Loucy (cell line): ENCODE measurements at regions not wholly inside any gene's neighbourhood (a gene's known extent, or its start where the extent isn't known, plus 50 kb on each side); places are given as distances from the start of the nearest gene placed in this dataset.

ENCODE experiments used
- H2AFZ ChIP-seq: fragments of 200-600 bp; sonication (generic); 2 replicates; pipeline ENCODE4 v1.6.0; 2016; ENCODE audit warnings: antibody characterized with exemption, mild to moderate bottlenecking, low read length, moderate library complexity
- H3F3A ChIP-seq: fragments of 200-600 bp; 2 replicates; pipeline ENCODE4 v1.6.0; 2016; ENCODE audit warnings: antibody characterized with exemption, low read depth, mild to moderate bottlenecking
- H3K27me3 ChIP-seq: fragments of 200-600 bp; sonication (generic); 2 replicates; pipeline ENCODE4 v1.6.1; 2014; ENCODE audit warnings: low read length, mild to moderate bottlenecking; ENCODE audit not compliant: insufficient read depth, poor library complexity, severe bottlenecking
- H3K36me3 ChIP-seq: fragments of 200-600 bp; sonication (generic); 2 replicates; pipeline ENCODE4 v1.6.1; 2016; ENCODE audit warnings: low read length; ENCODE audit not compliant: insufficient read depth
- H3K4me1 ChIP-seq: fragments of 200-600 bp; sonication (generic); 2 replicates; pipeline ENCODE4 v1.5.1; 2014; ENCODE audit warnings: low read length, mild to moderate bottlenecking; ENCODE audit not compliant: insufficient read depth, poor library complexity, severe bottlenecking
- H3K4me2 ChIP-seq: fragments of 200-600 bp; sonication (generic); 2 replicates; pipeline ENCODE4 v1.6.0; 2014; ENCODE audit warnings: antibody characterized with exemption, low read length, low read depth, mild to moderate bottlenecking; ENCODE audit not compliant: poor library complexity, severe bottlenecking
- H3K4me3 ChIP-seq: fragments of 200-600 bp; sonication (generic); 2 replicates; pipeline ENCODE4 v1.5.1; 2014; ENCODE audit warnings: low read length, mild to moderate bottlenecking, mixed read lengths; ENCODE audit not compliant: poor library complexity, severe bottlenecking
- H3K79me2 ChIP-seq: fragments of 200-600 bp; sonication (generic); 2 replicates; pipeline ENCODE4 v1.6.1; 2014; ENCODE audit warnings: low read length; ENCODE audit not compliant: insufficient read depth
- H3K9ac ChIP-seq: fragments of 200-600 bp; sonication (generic); 2 replicates; pipeline ENCODE4 v1.6.0; 2014; ENCODE audit warnings: mild to moderate bottlenecking, low read depth, low read length, moderate library complexity; ENCODE audit not compliant: poor library complexity, severe bottlenecking
- H3K9me2 ChIP-seq: fragments of 200-600 bp; sonication (generic); replicated peaks from 2 replicates; pipeline ENCODE4 v1.6.1; 2016; ENCODE audit warnings: low read depth, low read length, mixed read lengths
- H3K9me3 ChIP-seq: fragments of 200-600 bp; sonication (generic); 2 replicates; pipeline ENCODE4 v1.6.1; 2014; ENCODE audit warnings: mild to moderate bottlenecking, antibody characterized with exemption, low read length, low read depth; ENCODE audit not compliant: insufficient read depth
- H4K20me1 ChIP-seq: fragments of 200-600 bp; sonication (generic); 2 replicates; pipeline ENCODE4 v1.6.0; 2014; ENCODE audit warnings: antibody characterized with exemption, low read length, mild to moderate bottlenecking; ENCODE audit not compliant: insufficient read depth, poor library complexity, severe bottlenecking
- CTCF ChIP-seq: fragments of 200-600 bp; sonication (generic); conservative IDR thresholded peaks from 2 replicates; pipeline ENCODE4 v1.5.1; 2014; ENCODE audit warnings: mild to moderate bottlenecking, antibody characterized with exemption, low read length
- EZH2phosphoT487 ChIP-seq: fragments of 200-600 bp; IDR thresholded peaks from 2 replicates; pipeline ENCODE4 v1.6.1; 2018; ENCODE audit warnings: antibody characterized with exemption, mild to moderate bottlenecking, moderate library complexity, borderline replicate concordance

DNA sequence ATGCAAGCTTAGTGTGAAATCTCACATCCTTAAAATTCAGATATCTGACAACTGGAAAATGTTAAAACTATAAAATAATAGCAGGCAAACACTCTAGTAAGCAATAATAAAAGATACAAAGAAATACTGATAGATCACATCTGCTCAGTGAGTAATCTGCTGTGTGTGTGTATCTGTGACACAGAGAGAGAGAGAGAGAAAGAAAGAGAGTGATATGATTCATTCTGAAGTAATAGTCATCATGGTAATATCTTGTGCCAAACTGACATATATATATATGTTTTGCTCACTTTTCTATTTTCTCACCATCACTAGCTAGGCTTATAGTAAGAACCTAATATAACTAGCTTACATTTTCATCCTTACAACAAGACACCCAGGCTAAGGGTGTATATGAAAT lies 288.0 kb upstream of the SLITRK6 start:
- no peaks in the 10 kb centered on the region for H3F3A ChIP-seq
- no peaks in the 10 kb centered on the region for H3K79me2 ChIP-seq
- no peak overlapping the region for H3K4me2 ChIP-seq
- no peak overlapping the region for H3K4me3 ChIP-seq
- no peak overlapping the region for H3K9ac ChIP-seq
- no peaks in the 10 kb centered on the region for H3K27me3 ChIP-seq
- H2AFZ ChIP-seq = no peak overlapping the region
- H3K36me3 ChIP-seq = no peaks in the 10 kb centered on the region
- H3K4me1 ChIP-seq = no peaks in the 10 kb centered on the region
- no peaks in the 10 kb centered on the region for H4K20me1 ChIP-seq
- H3K9me3 ChIP-seq = no peaks in the 10 kb centered on the region
- TF ChIP-seq CTCF (no peak), EZH2phosphoT487 (no peak)
- no peaks in the 10 kb centered on the region for H3K9me2 ChIP-seq

DNA sequence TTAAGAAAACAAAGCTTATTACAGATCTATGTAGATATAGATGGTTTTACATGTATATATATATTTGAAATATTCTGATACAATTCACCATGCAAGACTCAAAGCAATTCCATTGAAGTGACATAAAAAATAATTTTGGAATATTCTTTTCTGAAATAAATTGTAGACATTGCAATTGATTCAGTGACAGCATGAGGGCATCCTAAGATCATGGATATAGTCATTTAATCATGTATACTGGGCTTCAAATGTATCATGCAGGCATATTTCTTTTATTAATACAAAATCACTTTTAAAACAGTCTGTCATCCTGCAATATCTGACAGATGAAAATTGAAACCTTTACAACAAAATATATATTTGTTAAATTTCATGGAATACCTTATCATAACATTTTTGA lies 286.7 kb upstream of the SLITRK6 start:
- H3K27me3 ChIP-seq = no peaks in the 10 kb centered on the region
- no peak overlapping the region for H2AFZ ChIP-seq
- no peaks in the 10 kb centered on the region for H3K79me2 ChIP-seq
- no peak for TF ChIP-seq EZH2phosphoT487
- TF ChIP-seq CTCF = peak; percentile 35
- no peaks in the 10 kb centered on the region for H3F3A ChIP-seq
- H3K9ac ChIP-seq = no peak overlapping the region
- H3K9me2 ChIP-seq = no peaks in the 10 kb centered on the region
- H3K4me2 ChIP-seq = no peak overlapping the region
- no peaks in the 10 kb centered on the region for H3K36me3 ChIP-seq
- no peaks in the 10 kb centered on the region for H3K4me1 ChIP-seq
- no peak overlapping the region for H3K4me3 ChIP-seq
- H4K20me1 ChIP-seq = no peaks in the 10 kb centered on the region
- no peaks in the 10 kb centered on the region for H3K9me3 ChIP-seq

DNA sequence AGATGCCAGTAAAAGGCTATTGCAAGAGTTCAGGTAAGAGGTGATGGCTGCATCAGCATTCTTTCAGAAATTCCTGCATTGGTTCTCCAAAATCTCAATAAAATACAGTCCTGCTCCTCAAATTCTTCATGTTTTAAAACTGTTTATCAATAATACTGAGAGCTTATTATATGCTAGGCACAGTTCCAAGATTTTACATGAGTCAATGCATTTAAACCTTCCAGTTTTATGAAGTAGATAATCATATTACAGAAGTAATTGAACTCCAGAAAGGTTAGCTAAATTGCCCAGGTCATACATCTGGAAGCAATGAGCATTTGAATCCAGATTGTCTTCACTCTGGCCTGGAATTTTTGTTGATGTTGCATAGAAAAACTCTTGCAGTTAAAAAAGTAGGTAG lies 282.9 kb upstream of the SLITRK6 start:
- no peaks in the 10 kb centered on the region for H3K36me3 ChIP-seq
- H3K79me2 ChIP-seq = no peaks in the 10 kb centered on the region
- no peaks in the 10 kb centered on the region for H4K20me1 ChIP-seq
- H2AFZ ChIP-seq = no peak overlapping the region
- H3K9me2 ChIP-seq = no peaks in the 10 kb centered on the region
- TF ChIP-seq CTCF = no peak
- no peak for TF ChIP-seq EZH2phosphoT487
- no peak overlapping the region for H3K4me3 ChIP-seq
- H3K4me2 ChIP-seq = no peak overlapping the region
- no peaks in the 10 kb centered on the region for H3K27me3 ChIP-seq
- no peaks in the 10 kb centered on the region for H3K4me1 ChIP-seq
- no peaks in the 10 kb centered on the region for H3F3A ChIP-seq
- no peaks in the 10 kb centered on the region for H3K9me3 ChIP-seq
- H3K9ac ChIP-seq = no peak overlapping the region
